ENCODE measurements at regions not wholly inside any gene's neighbourhood (a gene's known extent, or its start where the extent isn't known, plus 50 kb on each side); places are given as distances from the start of the nearest gene placed in this dataset.

DNA sequence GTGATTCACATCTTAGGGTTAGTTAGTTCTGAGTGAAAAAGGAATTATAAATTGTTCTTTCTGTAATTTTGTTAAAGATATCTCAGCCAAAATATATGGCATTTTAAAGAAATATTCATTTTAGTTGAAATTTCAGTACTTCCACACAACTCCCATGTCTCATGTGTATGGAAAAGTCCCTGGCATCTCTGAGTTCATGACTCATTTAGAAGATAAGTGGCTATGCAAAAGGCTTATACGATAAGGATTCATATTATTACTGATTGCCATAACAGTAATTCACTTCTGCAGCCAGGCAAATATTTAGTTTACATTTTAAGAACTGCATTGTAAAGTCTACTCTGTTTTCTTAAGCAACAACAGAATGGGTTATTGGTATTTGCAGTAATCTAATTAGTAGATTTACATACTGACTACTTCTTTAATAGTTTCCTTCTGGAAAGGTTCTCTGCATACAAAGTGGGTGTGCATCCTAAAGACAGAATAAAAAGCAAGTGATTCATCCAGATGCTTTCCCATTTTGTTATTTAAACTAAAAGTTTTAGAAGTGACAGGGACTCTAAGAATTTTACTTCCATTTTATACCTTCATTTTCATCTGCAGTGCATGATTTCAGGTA lies 682.4 kb upstream of the PABPC4L start:
- 58% methylated on average over 1 of the region's 1 CpG for WGBS
- DNase-seq (ENCODE audit: low spot score in 2 of 2), result no peak
- Histone ChIP-seq H3K4me1 (no peaks in the 10 kb centered on the region), H3K27me3 (no peaks in the 10 kb centered on the region), H3K36me3 (no peaks in the 10 kb centered on the region), H3K4me3 (no peak overlapping the region), H3K27ac (no peak overlapping the region), H3K9me3 (no peaks in the 10 kb centered on the region)
- TF ChIP-seq, protein P1, sequence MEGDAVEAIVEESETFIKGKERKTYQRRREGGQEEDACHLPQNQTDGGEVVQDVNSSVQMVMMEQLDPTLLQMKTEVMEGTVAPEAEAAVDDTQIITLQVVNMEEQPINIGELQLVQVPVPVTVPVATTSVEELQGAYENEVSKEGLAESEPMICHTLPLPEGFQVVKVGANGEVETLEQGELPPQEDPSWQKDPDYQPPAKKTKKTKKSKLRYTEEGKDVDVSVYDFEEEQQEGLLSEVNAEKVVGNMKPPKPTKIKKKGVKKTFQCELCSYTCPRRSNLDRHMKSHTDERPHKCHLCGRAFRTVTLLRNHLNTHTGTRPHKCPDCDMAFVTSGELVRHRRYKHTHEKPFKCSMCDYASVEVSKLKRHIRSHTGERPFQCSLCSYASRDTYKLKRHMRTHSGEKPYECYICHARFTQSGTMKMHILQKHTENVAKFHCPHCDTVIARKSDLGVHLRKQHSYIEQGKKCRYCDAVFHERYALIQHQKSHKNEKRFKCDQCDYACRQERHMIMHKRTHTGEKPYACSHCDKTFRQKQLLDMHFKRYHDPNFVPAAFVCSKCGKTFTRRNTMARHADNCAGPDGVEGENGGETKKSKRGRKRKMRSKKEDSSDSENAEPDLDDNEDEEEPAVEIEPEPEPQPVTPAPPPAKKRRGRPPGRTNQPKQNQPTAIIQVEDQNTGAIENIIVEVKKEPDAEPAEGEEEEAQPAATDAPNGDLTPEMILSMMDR (IDR thresholded peaks at IDR 0.05), result no peak
- TF ChIP-seq EP300 (IDR thresholded peaks at IDR 0.05), result no peak
- TF ChIP-seq POLR2AphosphoS5 (IDR thresholded peaks at IDR 0.05), result no peak
- TF ChIP-seq POLR2A (IDR thresholded peaks at IDR 0.05), result no peak

DNA sequence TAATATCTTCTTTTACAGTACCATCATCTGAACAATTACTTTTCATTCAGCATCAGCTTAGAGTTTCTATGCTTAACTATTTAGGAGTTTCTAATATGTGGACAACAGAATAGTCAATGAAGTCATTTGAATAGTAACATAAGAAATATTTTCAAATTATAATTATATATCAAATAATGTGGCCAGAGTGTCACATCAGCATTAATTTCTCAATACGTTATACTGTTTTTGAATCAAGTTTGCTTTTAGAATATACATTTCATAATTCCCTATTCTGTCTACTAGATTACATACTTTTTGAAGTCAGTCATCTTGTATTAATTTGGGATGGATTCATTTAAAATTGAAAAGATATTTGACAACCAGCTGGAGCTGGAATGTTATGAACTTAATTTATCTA lies 677.4 kb upstream of the PABPC4L start:
- Histone ChIP-seq H3K4me3 (no peak overlapping the region), H3K27me3 (no peaks in the 10 kb centered on the region), H3K27ac (no peak overlapping the region), H3K4me1 (no peaks in the 10 kb centered on the region), H3K9me3 (peaks cover 4% of the 10 kb centered on the region), H3K36me3 (no peaks in the 10 kb centered on the region)
- TF ChIP-seq, protein P1 (IDR thresholded peaks at IDR 0.05), result no peak
- TF ChIP-seq EP300 (IDR thresholded peaks at IDR 0.05) (no peak), POLR2AphosphoS5 (IDR thresholded peaks at IDR 0.05) (no peak), POLR2A (IDR thresholded peaks at IDR 0.05) (no peak)
- 88% methylated on average over 1 of the region's 1 CpG for whole genome bisulfite sequencing
- DNase-seq (ENCODE audit: low spot score in 2 of 2), result no peak

DNA sequence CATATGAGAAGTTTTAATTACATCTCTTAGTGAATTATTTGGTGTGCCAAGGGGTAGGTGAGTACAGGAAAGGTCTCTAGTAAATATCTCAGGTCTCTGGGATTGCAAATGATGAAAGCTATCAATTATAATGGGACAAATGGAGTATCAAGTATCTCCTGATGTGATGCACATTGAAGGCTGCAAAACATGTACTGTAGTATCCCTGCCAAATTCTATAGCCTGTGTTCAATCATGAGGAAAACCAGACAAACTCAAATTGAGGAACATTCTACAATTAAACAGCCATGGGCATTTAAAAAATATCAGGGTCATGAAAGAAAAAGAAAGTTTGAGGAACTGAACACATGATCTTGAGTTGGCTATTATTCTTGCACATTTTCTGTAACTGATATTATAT lies 665.4 kb upstream of the PABPC4L start:
- Histone ChIP-seq H3K27me3 (no peaks in the 10 kb centered on the region), H3K4me3 (no peak overlapping the region), H3K4me1 (no peaks in the 10 kb centered on the region), H3K36me3 (no peaks in the 10 kb centered on the region), H3K9me3 (no peaks in the 10 kb centered on the region), H3K27ac (no peak overlapping the region)
- TF ChIP-seq POLR2A (IDR thresholded peaks at IDR 0.05), result no peak
- TF ChIP-seq POLR2AphosphoS5 (IDR thresholded peaks at IDR 0.05), result no peak
- no peak for TF ChIP-seq EP300 (IDR thresholded peaks at IDR 0.05)
- TF ChIP-seq, protein P1 (IDR thresholded peaks at IDR 0.05), result no peak
- DNase-seq (ENCODE audit: low spot score in 2 of 2), result no peak

DNA sequence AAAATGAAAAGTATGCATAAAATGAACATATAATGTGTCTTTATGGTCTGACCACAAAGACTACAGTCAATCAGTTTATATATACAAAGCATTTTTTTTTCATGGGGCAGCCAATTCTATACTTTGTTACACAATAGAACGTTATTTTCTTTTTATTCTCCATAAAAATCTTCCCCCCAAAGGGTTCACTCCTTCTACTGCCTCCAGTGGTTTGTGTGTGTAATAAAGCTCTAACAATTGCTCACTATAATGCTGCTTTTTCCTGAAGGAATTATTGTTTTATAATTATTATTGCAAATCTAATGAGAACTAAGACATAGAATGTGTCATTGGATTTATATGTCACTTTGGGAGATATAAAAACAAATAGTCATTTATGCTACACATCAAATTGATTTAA lies 664.1 kb upstream of the PABPC4L start:
- H3K27ac ChIP-seq, result no peak overlapping the region
- no peaks in the 10 kb centered on the region for H3K36me3 ChIP-seq

DNA sequence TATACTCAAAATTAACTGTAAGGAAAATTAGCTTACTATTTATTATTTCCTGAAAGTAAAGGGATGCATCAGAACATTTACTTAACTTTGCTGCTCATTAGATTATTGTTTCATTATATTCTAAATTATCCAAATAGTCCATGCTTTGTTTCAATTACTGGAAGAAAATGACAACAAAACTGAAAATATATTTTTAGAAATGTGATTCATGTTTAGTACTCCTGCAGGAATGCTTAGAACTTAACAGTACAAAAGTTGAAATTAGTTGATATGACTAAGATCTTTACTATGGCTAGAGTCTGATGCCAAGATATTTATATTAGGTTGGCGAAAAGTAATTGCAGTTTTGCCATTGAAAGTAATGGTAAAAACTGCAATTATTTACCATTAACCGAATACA lies 660.5 kb upstream of the PABPC4L start:
- no peak overlapping the region for H3K4me3 ChIP-seq
- TF ChIP-seq POLR2AphosphoS5 (IDR thresholded peaks at IDR 0.05), result no peak
- no peak for TF ChIP-seq POLR2A (IDR thresholded peaks at IDR 0.05)
- TF ChIP-seq, protein P1 (IDR thresholded peaks at IDR 0.05), result no peak
- TF ChIP-seq EP300 (IDR thresholded peaks at IDR 0.05), result no peak
- WGBS, result 82% methylated on average over 2 of the region's 2 CpGs

More for the DNA sequence above, 664.1 kb upstream of the PABPC4L start:
- DNase-seq (ENCODE audit: low spot score in 2 of 2), result no peak
- Histone ChIP-seq H3K4me1 (no peaks in the 10 kb centered on the region), H3K9me3 (no peaks in the 10 kb centered on the region), H3K4me3 (no peak overlapping the region), H3K27me3 (no peaks in the 10 kb centered on the region)
- TF ChIP-seq, protein P1 (IDR thresholded peaks at IDR 0.05), result no peak
- no peak for TF ChIP-seq EP300 (IDR thresholded peaks at IDR 0.05)
- no peak for TF ChIP-seq POLR2A (IDR thresholded peaks at IDR 0.05)
- no peak for TF ChIP-seq POLR2AphosphoS5 (IDR thresholded peaks at IDR 0.05)
- WGBS, result 80% methylated on average over 1 of the region's 1 CpG

More for the DNA sequence above, 660.5 kb upstream of the PABPC4L start:
- H3K36me3 ChIP-seq, result no peaks in the 10 kb centered on the region
- H3K27me3 ChIP-seq, result no peaks in the 10 kb centered on the region
- no peaks in the 10 kb centered on the region for H3K9me3 ChIP-seq
- no peak for DNase-seq (ENCODE audit: low spot score in 2 of 2)
- H3K4me1 ChIP-seq, result no peaks in the 10 kb centered on the region
- H3K27ac ChIP-seq, result no peak overlapping the region

Data from suprapubic skin (tissue), 4 donors.